HuH-7 (cell line): ENCODE measurements at regions not wholly inside any gene's neighbourhood (a gene's known extent, or its start where the extent isn't known, plus 50 kb on each side); places are given as distances from the start of the nearest gene placed in this dataset.

Experiments
- DNase-seq: peaks from one replicate; pipeline ENCODE4 v3.0.0; 2011; ENCODE audit warnings: low spot score

DNA sequence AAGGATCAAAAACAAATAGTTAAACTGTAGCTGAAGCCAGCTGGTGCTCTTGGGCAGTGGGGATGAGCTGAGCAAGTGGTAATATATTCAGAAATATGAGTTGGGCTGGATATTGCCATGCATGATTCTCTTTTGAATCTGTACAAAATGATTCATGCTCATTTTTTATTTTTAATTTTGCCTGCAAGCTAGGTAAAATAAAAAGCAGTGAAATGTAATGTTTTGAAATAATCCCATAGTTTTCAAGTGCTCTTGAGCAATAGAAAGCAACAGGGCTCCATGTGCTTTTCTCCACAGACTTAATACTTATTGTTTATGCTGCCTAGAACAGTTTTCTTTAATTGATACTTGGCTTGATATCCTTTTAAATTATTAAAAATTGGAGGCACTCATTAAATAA lies 489.3 kb downstream of the TLE4 start:
- DNase-seq: no peak

DNA sequence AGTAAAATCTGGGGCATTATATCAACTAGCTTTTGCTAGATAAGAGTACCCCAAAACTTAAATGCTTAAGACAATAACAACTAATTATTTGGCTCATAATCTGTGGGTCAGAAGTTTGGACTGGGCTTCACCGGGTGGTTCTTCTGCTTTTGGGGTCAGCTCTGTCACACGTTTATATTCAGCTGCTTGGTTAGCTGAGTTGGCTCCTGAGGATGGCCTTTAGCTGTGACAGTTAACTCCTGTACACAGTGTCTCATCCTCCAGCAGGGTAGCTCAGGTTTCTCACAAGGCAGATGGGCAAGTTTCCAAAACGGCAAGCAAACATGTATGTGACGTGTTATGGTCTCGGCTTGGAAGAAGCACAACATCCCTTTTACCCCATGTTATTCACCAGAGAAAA lies 488.2 kb downstream of the TLE4 start:
- no peak for DNase-seq

DNA sequence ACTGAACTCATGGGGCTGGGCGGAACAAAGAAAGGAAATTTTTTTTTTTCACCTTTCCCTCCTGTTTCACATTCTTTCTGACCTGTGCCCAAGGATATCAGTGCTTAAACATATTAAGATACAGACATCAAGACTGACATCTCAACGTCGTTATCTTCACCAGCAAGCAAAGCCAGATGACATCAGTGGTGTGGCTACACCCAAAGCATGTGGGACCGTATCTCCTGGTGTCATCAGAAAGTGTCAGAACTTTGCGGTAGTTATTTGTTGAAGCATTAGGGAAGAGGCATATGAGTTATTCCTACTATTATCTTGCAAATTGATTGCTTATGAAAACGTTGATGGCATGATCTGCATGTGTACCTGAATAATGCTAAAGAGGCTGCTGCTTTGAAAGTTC lies 487.4 kb downstream of the TLE4 start:
- DNase-seq: no peak

DNA sequence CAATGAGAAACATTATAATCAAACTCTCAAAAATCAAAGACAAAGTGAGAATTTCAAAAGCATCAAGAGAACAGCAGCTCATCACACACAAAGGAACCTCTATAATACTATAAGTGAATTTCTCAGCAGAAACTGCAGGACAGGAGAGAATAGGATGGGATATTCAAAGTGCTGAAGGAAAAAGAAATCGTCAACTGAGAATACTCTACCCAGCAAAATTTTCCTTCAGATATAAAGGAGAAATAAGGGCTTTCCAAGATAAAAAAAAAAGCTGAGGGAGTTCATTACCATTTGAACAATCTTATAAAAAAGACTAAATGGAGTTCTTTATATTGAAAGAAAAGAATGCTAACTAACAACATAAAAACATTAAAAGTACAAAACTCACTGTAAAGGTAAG lies 481.1 kb downstream of the TLE4 start:
- DNase-seq: no peak

DNA sequence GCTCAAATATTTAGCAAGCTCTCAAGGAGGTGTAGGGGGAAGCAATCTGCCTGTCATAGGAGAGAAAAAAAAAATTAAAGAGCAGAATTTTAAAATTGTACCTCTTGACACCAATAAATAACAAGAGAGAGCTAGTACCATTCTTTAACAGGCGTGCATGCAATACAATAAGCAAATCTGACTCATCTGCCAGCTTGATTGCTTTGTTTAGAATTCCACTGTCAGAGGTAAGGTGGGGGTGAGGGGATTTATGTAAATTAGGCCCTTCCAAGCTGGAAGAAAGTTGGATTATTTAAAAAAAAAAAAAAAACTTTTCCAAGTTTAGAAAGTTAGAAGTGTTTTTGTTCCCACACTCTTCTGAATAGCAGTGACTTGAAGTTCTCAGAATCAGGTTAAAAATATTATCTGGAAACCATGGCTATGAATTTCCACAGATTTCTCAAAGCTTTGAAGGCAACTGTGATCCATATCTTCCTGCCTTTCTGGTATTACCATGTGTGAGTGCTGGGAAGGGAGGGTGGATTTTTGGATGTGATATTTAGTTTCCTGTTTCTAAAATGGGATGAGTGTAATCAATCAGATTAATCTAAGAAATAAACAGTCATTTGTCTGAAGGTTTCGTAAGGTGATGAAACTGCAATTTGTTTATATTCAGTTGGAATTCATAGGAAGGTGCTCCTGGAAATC lies 477.5 kb downstream of the TLE4 start:
- no peak for DNase-seq

DNA sequence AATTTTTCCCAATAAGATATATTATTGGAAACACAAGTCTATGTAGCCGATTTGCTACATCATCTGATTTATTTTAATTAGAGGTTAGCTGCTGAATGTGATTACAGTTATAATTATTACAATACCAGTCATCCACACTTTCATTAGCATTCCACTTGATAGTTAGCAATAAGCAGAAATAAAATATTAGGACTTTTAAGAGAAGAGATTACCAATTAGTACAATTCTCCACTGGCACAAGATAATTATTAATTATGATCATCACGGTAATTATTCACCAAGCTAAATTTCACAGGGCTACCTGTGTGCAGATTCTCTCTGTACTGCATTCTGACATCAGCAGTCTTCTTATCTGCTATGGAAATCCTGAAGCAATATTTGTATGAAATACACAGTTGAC lies 474.7 kb downstream of the TLE4 start:
- no peak for DNase-seq

DNA sequence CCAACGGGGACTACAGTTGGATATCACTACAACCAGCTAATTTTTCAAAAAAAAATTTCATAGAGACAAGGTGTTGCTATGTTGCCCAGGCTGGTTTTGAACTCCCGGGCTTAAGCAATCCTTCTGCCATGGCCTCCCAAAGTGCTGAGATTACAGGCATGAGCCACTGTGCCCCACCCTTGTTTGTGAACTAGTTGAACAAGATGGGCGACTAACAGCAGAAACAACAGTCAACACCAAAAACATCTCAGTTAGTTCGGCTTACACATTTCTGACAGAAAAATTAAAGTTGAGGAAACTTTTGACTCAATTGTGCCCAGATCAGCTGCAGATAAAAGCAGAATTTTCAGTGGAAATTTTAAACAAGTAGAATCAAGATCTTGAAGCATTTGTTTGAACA lies 470.1 kb downstream of the TLE4 start:
- DNase-seq: no peak

DNA sequence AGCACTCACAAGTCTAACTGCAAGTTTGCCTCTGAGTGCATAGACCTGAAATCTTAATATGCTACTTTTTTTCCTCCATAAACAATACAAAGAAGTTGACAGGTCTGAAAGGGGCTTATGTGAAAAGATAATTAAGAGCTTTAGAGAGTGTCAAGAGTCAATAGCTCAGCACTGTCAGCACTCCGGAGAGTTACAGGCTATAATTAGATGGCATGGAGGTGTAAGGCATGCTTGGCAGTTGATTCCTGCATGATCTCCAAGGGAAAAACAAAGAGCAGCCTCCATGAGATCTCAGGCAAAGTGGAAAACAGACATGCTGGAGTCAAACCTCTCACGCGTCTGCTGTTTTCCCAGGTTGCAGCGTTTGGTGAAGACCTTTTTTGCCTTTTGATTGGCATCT lies 468.7 kb downstream of the TLE4 start:
- no peak for DNase-seq

DNA sequence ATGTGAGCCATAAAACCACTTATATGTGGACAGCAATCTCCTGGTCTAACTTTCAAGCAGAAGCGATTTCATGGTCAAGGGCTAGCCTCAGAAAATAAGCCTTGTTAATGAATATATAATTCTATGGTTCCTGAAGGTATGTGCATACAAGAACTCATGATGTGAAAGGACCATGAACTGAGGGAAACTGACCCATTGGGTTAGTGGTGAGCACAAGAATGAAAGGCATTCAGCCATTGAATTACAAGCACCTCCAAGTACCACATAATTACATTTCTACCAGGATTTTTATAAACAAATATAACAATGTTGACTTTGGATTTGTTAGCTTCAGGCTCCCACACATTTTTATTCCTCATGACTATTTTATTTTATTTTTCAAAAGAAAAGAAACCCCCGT lies 459.0 kb downstream of the TLE4 start:
- DNase-seq: no peak

DNA sequence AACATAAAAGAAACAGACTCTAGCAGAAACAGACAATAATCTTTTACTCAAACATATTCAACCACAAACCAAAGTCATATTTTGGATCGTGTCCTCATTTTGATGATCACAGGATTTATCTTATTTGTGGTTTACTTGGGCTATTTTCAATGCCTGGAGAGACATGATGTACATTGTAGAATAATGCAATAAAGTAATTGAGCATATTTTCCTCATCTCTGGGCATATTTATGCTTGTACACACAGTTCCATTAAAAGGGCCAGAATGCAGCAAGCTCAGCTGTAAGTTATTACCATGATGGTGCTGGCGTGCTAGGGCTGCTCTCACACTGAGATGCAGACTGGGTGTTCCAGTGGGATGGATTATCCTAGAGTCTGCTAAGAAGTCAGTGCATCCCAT lies 456.7 kb downstream of the TLE4 start:
- no peak for DNase-seq

DNA sequence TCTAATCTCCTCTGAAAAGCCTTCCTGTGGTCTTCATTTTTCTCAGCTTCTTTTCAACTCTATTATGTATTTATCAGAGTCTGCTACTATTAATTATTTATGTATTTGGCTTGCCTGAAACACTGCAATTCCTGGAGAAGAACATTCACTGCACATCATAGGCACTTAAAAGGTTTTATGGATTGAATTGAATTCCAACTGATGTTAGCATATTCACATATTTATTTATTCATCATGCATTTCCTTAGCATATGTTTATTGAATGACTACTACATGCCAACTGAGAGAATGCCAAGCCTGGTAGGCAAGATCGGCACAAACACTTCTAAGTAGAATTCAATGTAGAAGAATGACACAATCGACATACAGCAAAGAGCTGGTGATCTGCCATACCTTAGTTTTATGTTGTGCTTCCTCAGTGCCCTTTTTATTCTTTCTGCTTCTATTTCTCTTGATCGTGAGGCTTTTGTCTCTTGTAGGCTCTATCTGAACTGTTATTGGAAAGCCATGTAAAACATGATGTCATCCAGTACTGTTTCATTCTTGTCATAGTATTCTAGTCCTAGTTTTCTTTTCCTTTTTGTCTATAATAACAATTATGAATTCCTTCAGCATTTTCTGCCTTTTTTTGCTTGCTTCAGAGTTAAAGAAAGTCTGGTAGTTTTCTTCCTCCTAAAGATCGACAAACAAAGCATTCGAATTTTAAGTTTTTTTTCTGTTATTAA lies 454.2 kb downstream of the TLE4 start:
- DNase-seq: no peak

DNA sequence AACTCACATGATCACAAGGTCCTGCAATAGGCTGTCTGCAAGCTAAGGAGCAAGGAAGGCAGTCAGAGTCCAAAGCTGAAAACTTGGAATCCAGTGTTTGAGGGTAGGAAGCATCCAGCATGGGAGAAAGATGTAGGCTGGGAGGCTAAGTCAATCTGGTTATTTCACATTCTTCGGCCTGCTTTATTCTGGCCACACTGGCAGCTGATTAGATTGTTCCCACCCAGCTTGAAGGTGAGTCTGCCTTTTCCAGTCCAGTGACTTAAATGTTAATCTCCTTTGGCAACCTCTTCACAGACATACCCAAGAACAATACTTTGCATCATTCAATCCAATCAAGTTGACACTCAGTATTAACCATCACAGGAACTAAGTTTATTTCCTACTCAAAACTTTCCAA lies 453.4 kb downstream of the TLE4 start:
- DNase-seq: no peak

DNA sequence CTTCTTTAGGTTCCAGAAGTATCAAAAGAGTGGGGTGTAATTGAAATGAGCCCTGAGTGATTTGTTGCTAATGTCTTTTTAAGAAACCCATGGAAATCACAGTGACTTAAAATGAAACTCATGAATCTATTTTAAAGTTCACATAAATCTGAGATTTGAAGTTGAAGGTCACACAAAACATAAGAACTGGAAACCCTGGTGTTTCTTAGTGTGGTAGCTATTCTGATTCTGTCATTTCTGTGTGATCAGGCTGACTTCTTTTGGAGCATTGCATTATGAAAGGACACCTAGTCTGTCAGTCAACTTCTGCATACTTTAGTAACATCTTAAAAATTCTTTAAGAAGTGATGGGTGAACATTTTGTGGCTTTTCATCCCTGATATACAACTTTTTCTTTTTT lies 448.8 kb downstream of the TLE4 start:
- no peak for DNase-seq

DNA sequence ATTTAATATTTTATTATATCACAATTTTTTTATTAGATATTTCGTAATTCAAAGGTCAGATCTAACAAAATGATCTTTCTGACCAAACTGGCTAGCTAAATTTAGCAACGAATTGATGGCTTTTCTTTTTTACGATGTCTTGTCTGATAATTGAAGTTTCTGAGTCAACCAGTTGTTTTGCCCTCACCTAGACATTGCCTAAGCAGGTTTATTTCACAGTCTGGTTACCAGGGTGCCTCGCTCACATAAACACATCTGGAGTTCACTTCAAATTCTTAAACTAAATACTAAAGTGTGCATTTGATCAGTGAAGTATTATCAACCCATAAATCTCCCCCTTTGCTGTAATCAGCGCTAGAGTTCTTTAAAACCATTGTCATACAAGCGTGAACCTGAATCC lies 448.3 kb downstream of the TLE4 start:
- no peak for DNase-seq

DNA sequence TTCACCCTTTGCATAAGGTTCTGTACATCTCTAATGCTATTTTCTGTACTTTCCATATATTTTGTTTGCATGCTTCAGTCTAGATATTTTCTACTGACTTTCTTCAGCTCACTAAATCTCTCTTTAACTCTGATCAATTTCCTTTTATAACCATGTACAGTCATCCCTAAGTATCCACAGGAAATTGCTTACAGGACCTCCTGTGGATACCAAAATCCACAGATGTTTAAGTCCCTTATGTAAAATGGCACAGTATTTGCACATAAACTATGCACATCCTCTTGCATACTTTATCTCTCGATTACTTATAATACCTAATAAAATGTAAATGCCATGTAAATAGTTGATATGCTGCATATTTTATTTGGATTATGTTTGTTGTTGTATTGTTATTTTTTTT lies 442.1 kb downstream of the TLE4 start:
- no peak for DNase-seq

DNA sequence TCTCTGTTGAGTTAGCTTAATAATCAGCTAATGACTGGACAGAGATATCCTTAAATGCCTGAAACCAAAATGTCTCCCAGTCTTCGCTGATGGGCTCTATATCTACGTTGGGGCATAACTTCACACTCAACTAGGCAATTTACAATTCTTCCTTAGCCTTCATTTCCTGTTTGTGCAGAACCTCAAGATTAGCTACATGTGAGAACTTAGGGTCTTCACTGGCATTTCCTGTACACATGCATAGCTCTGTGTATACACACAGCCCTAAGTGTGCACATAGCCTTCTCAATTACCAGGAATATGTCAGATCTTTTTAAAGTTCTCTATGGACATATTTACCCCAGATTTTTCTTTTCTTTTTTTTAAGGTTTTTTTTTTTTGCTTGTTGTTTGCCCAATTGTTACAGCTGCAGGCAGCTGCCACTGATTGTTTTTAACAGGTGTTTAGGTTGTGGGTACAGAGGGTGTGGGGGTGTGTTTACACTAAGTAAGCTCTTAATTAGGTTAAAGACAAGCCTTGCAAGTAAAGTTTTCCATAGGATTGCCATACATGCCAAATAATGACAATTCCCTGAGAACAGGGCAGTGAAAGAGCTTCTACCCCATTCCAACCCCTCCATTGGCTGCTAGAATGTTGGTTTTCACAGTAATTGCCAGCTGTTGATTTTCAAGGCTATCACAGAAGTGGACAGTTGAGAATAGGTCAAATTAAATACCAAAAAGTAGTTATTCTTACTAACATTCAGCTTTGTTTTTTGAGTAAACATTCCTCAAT lies 441.0 kb downstream of the TLE4 start:
- no peak for DNase-seq

DNA sequence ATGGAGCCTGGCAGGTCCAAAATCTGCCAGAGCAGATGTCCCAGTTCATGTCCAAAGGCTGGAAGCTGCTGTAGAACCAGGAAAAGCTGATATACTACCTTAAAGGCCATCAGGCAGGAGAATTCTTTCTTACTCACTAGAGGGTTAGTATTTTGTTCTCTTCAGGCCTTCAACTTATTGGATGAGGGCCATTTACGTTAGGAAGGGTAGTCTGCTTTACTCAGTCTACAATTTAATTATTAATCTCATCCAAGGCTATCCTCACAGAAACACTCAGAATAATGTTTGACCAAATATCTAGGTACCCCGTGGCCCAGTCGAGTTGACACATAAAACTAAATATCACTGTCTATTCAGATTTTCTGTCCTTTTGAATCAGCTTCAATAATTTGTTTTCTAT lies 437.4 kb downstream of the TLE4 start:
- DNase-seq: no peak

DNA sequence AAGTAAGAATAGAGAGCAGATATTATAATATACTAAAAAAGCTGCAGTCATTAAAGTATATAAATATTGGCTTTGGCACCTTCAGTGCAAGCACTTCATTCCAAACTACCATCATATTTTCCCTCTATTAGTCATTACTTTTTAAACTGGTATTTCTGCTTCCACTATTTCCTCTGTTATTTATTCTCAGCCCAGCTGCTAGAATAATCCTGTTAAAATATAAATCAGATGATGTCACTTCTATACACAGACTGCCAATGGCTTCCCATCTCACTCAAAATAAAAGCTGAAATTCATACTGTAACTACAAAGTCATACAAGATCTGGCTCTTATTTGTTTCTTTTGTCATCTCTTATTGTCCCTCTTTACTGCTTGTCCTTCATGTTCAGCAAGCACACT lies 432.9 kb downstream of the TLE4 start:
- no peak for DNase-seq

DNA sequence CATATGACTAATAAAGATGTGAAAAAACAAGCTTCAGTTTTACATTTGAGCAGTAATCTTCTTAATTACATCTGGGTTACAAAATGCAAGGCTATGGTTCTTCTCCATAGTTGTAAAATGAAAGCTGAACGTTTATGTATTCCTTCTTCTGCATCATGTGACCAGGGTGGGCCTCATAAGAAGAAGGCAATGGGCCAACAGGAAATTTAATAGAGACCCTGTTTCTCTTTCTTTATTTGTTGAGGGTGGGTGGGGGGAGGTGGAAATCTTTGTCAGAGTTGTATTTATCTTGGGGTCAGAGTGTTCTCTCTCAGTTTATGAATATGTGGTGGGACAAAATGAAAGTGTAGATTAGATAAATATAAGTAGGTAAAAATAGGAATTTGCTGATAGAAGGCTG lies 418.8 kb downstream of the TLE4 start:
- DNase-seq: no peak

DNA sequence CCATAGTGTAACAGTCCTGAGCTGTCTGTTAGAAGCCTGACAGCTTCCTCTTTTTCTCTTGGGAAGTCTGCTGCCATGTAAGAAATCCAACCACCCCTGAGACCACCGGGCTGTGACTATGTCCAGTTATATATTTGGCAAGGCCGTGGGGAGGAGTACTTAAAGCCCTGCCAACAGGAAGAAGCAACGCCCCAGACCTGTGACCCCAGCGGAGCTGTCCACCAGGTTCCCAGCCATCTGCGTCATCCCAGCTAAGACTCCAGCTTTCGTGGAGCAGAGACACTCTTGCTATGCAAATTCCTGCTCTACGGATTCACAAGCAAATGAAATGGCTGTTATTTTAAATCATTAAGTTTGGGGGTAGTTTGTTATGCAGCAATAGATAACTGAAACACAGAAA lies 417.3 kb downstream of the TLE4 start:
- DNase-seq: no peak

DNA sequence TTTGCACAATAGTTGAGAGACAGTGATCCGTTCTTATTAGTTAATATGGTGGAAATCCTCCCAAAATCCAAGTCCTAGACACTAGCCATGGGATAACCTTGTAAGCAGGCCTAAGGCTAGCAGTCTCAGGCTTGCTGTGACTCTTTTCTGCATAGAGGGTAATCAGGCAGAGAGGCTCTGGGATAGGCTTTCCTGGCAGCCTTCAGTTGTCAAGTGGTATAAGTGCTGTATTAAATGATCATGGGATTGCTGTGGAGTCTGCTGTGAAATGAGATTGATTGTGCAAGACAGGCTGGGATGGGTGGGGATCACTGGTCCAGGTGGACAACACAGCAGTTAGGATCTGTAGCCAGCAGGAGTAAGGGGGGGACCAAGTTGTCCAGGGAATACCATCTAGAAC lies 416.4 kb downstream of the TLE4 start:
- DNase-seq: no peak

DNA sequence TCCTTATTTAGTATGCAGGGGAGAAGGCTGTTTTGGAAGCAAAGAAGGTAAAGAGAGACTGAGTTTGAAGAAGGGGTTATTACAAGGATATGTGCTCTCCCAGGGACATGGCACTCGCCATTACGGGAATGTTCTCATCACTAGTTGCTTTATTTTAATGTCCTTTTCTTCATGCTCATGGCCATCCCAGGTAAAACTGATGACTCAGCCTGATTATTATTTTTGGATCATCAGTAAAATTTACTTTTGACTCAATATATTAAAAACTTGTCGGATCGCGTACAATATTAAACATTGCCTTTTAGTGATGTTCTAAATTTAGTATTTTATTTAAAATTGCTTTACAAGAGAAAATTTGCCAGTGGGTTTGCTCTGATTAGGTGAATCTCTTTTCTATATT lies 414.7 kb downstream of the TLE4 start:
- DNase-seq: no peak

DNA sequence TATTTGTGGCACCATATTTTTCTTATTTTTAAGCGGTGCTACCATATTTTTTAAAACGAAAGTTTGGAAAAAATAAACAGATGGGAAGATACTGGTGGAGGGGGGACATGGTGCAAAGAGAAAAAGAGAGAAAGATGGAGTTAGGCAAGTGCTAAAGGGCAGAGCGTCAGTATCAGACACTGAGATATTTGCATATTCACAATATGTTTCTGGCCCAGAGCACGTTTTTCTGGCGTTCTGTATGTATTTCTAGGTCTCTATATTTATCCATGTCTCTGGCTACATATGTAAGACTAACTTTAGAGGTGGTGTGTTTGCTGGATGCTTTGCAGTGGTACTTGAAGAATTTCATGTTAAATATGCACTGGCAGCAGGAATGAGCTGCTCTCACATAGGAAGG lies 414.0 kb downstream of the TLE4 start:
- no peak for DNase-seq
